Keratinocyte (primary cell): ENCODE measurements at regions not wholly inside any gene's neighbourhood (a gene's known extent, or its start where the extent isn't known, plus 50 kb on each side); places are given as distances from the start of the nearest gene placed in this dataset.

Source experiments
- DNase-seq: peaks from one replicate; pipeline ENCODE4 v3.0.0-alpha.2; 2011; ENCODE audit warnings: low read depth, missing footprints, low spot score
- FAIRE-seq: peaks from 2 replicates; lab custom pipeline; 2011; peaks lifted over from hg19 to GRCh38; lab: Jason Lieb, UNC
- H2AFZ ChIP-seq: 2 replicates; pipeline ENCODE4 v1.6.0; 2012; ENCODE audit warnings: low read length, control low read depth, inconsistent platforms; ENCODE audit not compliant: control insufficient read depth
- H3K27ac ChIP-seq: 2 replicates; pipeline ENCODE4 v1.5.1; 2011; ENCODE audit warnings: low read length; ENCODE audit not compliant: control insufficient read depth, insufficient read depth
- H3K27me3 ChIP-seq: 3 replicates; pipeline ENCODE4 v1.6.0; 2011; ENCODE audit warnings: low read length; ENCODE audit not compliant: control insufficient read depth, insufficient read depth; ENCODE audit errors: extremely low read depth
- H3K36me3 ChIP-seq, 2 experiments: 2 replicates in 1 of 2; 3 replicates in 1 of 2; pipeline ENCODE4 v1.5.1; 2011; ENCODE audit warnings: low read length in 2 of 2, mild to moderate bottlenecking in 1 of 2; ENCODE audit not compliant: control insufficient read depth in 2 of 2, insufficient read depth in 2 of 2; ENCODE audit errors: extremely low read depth in 1 of 2
- H3K4me1 ChIP-seq: 3 replicates; pipeline ENCODE4 v1.5.1; 2011; ENCODE audit warnings: low read length; ENCODE audit not compliant: control insufficient read depth, insufficient read depth; ENCODE audit errors: extremely low read depth
- H3K4me2 ChIP-seq: 3 replicates; pipeline ENCODE4 v1.6.0; 2011; ENCODE audit warnings: low read depth, low read length; ENCODE audit not compliant: control insufficient read depth, insufficient read depth; ENCODE audit errors: extremely low read depth
- H3K4me3 ChIP-seq, 3 experiments: fragments of 200-600 bp in 1 of 3; sonication (generic) in 1 of 3; 2 replicates in 2 of 3; 3 replicates in 1 of 3; pipeline ENCODE4 v1.5.1; 2011 to 2016; ENCODE audit warnings: low read length in 3 of 3, mild to moderate bottlenecking in 3 of 3, control low read depth in 2 of 3, inconsistent platforms in 1 of 3, low read depth in 1 of 3, mixed read lengths in 1 of 3, mixed run types in 1 of 3, moderate library complexity in 1 of 3; ENCODE audit not compliant: control insufficient read depth in 2 of 3, insufficient read depth in 2 of 3; ENCODE audit errors: extremely low read depth in 1 of 3
- H3K79me2 ChIP-seq: 2 replicates; pipeline ENCODE4 v1.6.0; 2012; ENCODE audit warnings: low read length; ENCODE audit not compliant: control insufficient read depth, insufficient read depth
- H3K9ac ChIP-seq: 3 replicates; pipeline ENCODE4 v1.6.0; 2011; ENCODE audit warnings: low read length; ENCODE audit not compliant: control insufficient read depth, insufficient read depth; ENCODE audit errors: extremely low read depth
- H3K9me1 ChIP-seq: 3 replicates; pipeline ENCODE4 v1.6.0; 2011; ENCODE audit warnings: low read length; ENCODE audit not compliant: control insufficient read depth, insufficient read depth; ENCODE audit errors: extremely low read depth
- H3K9me3 ChIP-seq: 2 replicates; pipeline ENCODE4 v1.5.1; 2012; ENCODE audit warnings: low read depth, low read length; ENCODE audit not compliant: control insufficient read depth
- H4K20me1 ChIP-seq: 3 replicates; pipeline ENCODE4 v1.6.0; 2011; ENCODE audit warnings: low read length; ENCODE audit not compliant: control insufficient read depth, insufficient read depth; ENCODE audit errors: extremely low read depth
- CTCF ChIP-seq, 3 experiments: IDR thresholded peaks in 1 of 3; conservative IDR thresholded peaks in 1 of 3; optimal IDR thresholded peaks in 1 of 3; 2 replicates in 2 of 3; 3 replicates in 1 of 3; pipeline versions ENCODE3 to v1.5.1; 2011; ENCODE audit warnings: low read length in 3 of 3, mild to moderate bottlenecking in 3 of 3, moderate library complexity in 2 of 3, control low read depth in 1 of 3, inconsistent platforms in 1 of 3; ENCODE audit not compliant: insufficient read depth in 2 of 3; ENCODE audit errors: extremely low read depth in 1 of 3
- EZH2 ChIP-seq: IDR thresholded peaks from one replicate; pipeline ENCODE4 v1.6.1; 2012; ENCODE audit warnings: inconsistent platforms, mild to moderate bottlenecking, low read length, moderate library complexity
- dilution Hi-C: fragments of 300-500 bp; cut with MboI; formaldehyde crosslinking; loops from one replicate; pipeline ENCODE4 v1.7.0; 2020; ENCODE audit warnings: low sequenced_read_pairs; ENCODE audit not compliant: extremely low pct_ligation_motif_present

DNA sequence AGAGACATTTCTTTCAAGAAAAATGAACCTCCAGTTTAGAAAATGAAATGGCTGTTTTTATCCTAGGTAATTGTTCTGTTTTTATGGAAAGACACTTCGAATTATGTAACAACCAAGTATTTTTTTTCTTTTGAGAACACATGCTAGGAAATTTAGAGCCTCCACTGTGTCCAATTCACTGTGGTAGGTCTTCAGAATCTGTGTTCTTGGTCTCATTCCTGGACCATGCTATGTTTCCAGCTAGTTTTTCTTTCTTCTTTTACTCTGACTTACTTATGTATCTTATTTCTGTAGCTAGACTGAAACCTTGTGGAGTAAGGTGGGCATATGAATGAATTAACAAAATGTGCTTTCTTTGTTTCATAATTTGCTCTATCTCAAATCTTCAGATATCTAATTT is 391.7 kb upstream of the KLHL29 start:
- no peaks in the 10 kb centered on the region for H4K20me1 ChIP-seq
- H2AFZ ChIP-seq: no peak overlapping the region
- H3K4me3 ChIP-seq: no peak overlapping the region
- no peaks in the 10 kb centered on the region for H3K9me3 ChIP-seq
- H3K9me1 ChIP-seq: no peaks in the 10 kb centered on the region
- dilution Hi-C loops: no loop called here
- TF ChIP-seq EZH2: no peak
- no peak for TF ChIP-seq CTCF (optimal IDR thresholded peaks at IDR 0.05 in 1 of 3, IDR thresholded peaks at IDR 0.05 in 1 of 3, conservative IDR thresholded peaks at IDR 0.05 in 1 of 3; ENCODE audit: extremely low read depth in 1 of 3, insufficient read depth in 2 of 3, low read length in 3 of 3)
- no peak overlapping the region for H3K27ac ChIP-seq
- no peaks in the 10 kb centered on the region for H3K36me3 ChIP-seq
- FAIRE-seq (no peak), DNase-seq (no peak)
- no peak overlapping the region for H3K9ac ChIP-seq
- no peaks in the 10 kb centered on the region for H3K27me3 ChIP-seq
- H3K4me1 ChIP-seq: no peaks in the 10 kb centered on the region
- H3K4me2 ChIP-seq: no peak overlapping the region
- no peaks in the 10 kb centered on the region for H3K79me2 ChIP-seq

DNA sequence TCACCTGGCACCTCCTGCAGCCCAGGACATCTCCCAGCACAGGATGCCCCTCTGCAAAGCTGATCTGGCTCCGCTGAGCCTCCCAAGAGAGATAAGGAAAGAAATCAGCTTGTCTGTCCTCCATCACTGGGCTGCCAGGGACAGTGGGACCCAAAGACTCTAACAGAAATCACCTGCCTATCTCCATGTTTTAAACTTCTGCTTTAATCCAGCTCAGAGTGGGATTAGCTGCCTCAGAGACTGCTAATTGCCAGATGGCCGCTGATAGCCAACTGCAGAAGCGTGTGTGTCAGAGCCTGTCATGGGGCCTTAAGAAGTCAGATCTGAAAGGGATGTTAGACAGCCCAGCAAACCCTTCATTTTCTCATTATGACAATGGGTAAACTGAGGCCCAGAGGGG is 389.4 kb upstream of the KLHL29 start:
- Histone ChIP-seq H3K27ac (no peak overlapping the region), H4K20me1 (no peaks in the 10 kb centered on the region), H3K36me3 (no peaks in the 10 kb centered on the region), H3K9me3 (no peaks in the 10 kb centered on the region), H3K9me1 (no peaks in the 10 kb centered on the region), H3K79me2 (no peaks in the 10 kb centered on the region), H3K9ac (no peak overlapping the region), H3K4me1 (no peaks in the 10 kb centered on the region), H3K27me3 (no peaks in the 10 kb centered on the region), H3K4me2 (no peak overlapping the region), H3K4me3 (no peak overlapping the region), H2AFZ (no peak overlapping the region)
- DNase-seq (no peak), FAIRE-seq (no peak)
- TF ChIP-seq EZH2: no peak
- no peak for TF ChIP-seq CTCF (optimal IDR thresholded peaks at IDR 0.05 in 1 of 3, IDR thresholded peaks at IDR 0.05 in 1 of 3, conservative IDR thresholded peaks at IDR 0.05 in 1 of 3; ENCODE audit: extremely low read depth in 1 of 3, insufficient read depth in 2 of 3, low read length in 3 of 3)
- dilution Hi-C loops: no loop called here
